GM12864 (cell line): ENCODE measurements at regions not wholly inside any gene's neighbourhood (a gene's known extent, or its start where the extent isn't known, plus 50 kb on each side); places are given as distances from the start of the nearest gene placed in this dataset.

Source experiments
- DNase-seq: peaks from one replicate; pipeline ENCODE4 v3.0.0-alpha.2; 2011; ENCODE audit warnings: low read depth
- H3K4me3 ChIP-seq: 2 replicates; pipeline ENCODE4 v1.5.1; 2011; ENCODE audit warnings: mild to moderate bottlenecking, low read depth, low read length, control low read depth
- CTCF ChIP-seq: IDR thresholded peaks from 2 replicates; pipeline ENCODE4 v1.5.1; 2011; ENCODE audit warnings: low read depth, mild to moderate bottlenecking, moderate library complexity, low read length, control low read depth, inconsistent platforms; ENCODE audit errors: missing control alignments

GRCh38 chr9:82555431-82556051, 507.4 kb downstream of the RASEF start:
- H3K4me3 ChIP-seq = no peak overlapping the region
- no peak for DNase-seq
- no peak for TF ChIP-seq CTCF

- no peak for TF ChIP-seq CTCF
- no peak overlapping the region for H3K4me3 ChIP-seq
- no peak for DNase-seq
These were observed 504.6 kb downstream of the RASEF start for GRCh38 chr9:82558346-82558745.

- no peak for TF ChIP-seq CTCF
- H3K4me3 ChIP-seq = no peak overlapping the region
- DNase-seq = no peak
These were observed 503.9 kb downstream of the RASEF start for GRCh38 chr9:82558855-82559630.

GRCh38 chr9:82560036-82560435, 502.9 kb downstream of the RASEF start:
- no peak for TF ChIP-seq CTCF
- no peak for DNase-seq
- H3K4me3 ChIP-seq = no peak overlapping the region

- no peak overlapping the region for H3K4me3 ChIP-seq
- DNase-seq = no peak
These were observed 502.5 kb downstream of the RASEF start for GRCh38 chr9:82560457-82560904.

GRCh38 chr9:82563094-82563493, 499.8 kb downstream of the RASEF start:
- TF ChIP-seq CTCF = no peak
- no peak overlapping the region for H3K4me3 ChIP-seq
- DNase-seq = no peak

More at GRCh38 chr9:82560457-82560904, 502.5 kb downstream of the RASEF start:
- no peak for TF ChIP-seq CTCF
